Midbrain (tissue), 1 donor: ENCODE measurements at regions not wholly inside any gene's neighbourhood (a gene's known extent, or its start where the extent isn't known, plus 50 kb on each side); places are given as distances from the start of the nearest gene placed in this dataset.
"Not testable (repeated sequence)": the region's sequence is repeated elsewhere in the genome, so short reads cannot be mapped to it uniquely, and the experiment has no call there.

Experiments used
- DNase-seq: peaks from one replicate; lab custom pipeline; 2025; lab: John Stamatoyannopoulos, UW

DNA sequence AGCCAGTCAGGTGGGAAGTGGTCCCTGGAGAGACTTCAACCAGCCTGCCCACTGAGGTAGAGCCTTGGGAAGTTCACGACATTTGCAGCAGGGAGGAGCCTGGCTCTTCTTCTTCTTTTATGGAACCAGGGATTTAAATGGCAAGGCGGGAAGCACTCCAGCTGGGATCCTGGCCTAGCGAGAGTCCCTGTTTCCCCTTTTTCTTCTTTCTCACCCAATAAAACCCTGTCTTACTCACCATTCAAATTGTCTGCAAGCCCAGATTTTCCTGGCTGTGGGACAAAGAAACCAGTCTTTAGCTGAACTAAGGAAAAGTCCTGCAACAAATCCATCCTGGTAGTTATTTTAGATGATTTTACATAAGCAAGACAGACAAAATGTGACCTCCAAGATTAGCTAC, 503.7 kb downstream of the CDH10 start:
- peak; percentile 58 for DNase-seq

GRCh38 chr5:24142341-24142740, 502.4 kb downstream of the CDH10 start:
- no peak for DNase-seq

DNA sequence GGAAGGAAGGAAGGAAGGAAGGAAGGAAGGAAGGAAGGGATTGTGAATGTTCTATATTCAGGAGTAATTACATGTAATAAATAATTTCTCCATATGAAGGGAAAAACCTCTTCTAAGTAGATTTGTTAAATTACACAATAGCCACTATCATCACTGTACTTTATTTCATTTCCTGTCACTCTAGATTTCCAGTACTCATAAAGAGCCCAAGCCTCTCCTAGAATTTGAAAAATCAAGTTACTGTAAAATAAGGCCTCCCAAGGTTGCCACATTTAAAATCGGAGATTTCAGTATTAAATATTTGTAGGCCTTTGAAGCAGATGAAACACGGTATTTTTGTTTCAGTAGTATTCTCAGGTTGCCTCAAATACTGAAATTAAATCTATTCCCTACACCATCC, 499.0 kb downstream of the CDH10 start:
- DNase-seq = no peak

DNA sequence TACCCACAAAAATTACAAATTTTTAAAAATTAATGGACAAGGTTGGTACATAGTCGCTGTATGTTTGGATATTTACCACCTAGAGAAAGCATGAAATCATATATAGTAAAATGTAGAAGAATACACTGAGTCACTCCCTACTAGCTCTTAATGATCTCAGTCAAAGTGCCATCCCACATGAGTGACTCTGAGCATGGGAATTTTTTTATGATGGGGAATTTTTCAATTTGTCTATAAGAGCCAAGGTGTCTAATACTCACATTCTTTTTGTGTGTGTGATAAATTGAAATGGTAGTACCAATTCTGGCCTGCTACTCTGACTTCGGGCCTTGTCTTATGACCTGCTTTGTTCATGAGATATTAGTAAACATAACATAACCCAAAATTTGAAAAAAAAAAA, 483.2 kb downstream of the CDH10 start:
- no peak for DNase-seq

DNA sequence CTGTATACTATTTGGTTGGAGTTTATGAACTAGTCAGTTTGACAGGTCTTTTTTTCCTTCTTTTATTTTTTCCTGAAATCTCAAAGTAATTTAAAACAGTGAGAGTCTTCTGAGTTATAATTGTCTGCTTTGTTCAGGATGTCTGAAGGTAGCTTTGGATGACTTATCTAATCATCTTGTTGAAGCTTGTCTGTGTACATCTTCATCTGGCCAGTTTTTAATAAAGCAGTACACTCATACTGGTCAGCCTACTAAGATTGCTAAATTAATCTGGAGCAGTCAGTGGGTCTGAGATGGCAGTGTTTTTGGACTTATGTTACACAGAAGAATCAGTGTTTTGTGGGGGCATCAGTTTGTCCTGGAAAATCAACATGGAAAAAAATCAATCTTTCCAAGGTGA, 482.4 kb downstream of the CDH10 start:
- no peak for DNase-seq

- no peak for DNase-seq
Observed at GRCh38 chr5:24163091-24163490, 481.7 kb downstream of the CDH10 start.

DNA sequence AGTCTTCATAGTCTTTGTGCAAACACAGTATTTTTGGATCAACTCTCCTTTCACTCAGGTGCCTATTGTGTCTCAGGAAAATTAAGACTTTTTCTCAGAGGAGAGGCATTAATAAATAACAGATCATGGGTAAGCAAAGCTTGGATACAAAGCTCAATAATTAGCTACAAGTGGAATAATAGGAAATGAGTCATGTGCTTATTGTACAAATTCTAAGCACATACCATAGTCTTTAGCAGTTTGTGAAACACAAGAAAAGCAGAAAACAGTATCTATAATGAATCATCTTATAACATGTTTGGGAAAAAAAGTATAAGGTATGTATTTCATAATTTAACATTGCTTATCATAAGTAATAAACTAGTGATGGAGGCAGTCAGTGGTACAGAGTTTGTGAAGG, 477.0 kb downstream of the CDH10 start:
- DNase-seq = no peak

DNA sequence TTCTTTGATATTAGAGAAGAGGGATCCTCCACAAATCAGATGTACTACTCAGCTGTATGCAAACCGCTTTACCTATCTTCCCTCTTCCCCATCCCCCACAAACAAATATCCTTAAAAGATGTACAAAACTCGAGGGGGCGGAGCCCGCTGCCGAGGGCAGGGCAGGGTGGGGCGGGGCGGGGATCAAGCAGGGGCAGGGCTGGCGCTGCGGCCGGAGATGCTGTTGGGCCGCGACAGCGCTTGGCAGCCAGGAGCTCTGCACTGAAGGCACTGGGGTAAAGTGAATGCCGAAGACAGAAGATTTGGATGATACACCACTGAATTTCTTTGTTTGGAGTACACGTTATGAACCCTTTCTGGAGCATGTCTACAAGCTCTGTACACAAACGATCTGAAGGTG, 474.8 kb downstream of the CDH10 start:
- DNase-seq = no peak

DNA sequence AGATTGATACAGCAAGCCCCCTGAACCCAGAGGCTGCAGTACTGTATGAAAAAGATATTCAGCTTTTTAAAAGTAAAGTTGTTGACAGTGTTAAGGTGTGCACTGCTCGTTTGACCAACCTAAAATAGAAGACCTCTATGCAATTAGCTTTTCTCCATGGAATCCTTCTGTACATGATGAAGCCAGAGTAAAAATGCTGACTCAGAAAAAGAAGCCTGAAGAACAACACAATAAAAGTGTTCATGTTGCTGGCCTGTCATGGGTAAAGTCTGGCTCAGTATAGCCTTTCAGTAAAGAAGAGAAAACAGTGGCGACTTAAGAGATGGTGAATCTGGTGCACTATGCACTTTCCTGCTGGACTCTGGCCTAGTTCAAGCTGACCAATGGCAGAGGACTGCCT, 473.8 kb downstream of the CDH10 start:
- not testable (repeated sequence) for DNase-seq

GRCh38 chr5:24177821-24178220, 467.0 kb downstream of the CDH10 start:
- DNase-seq = no peak

DNA sequence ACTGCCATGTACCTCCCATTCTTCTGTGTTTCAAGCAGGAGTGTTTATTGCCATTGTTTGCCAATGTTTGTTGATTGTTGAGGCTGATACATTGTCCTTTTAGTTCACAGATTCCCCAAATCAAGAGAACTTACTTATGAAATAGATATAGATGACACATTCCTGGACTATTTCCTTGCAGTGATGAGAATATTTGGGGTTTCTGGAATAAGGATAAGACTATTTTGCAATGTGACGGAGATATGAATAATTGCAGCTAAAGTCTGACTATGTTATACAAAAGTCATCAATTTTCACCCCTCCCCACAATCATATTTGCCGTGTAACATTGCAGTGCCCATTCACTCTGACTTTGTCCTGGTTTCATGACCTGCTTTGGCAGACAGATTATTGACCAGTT, 460.8 kb downstream of the CDH10 start:
- no peak for DNase-seq

GRCh38 chr5:24188216-24188925, 456.4 kb downstream of the CDH10 start:
- DNase-seq = no peak

- no peak for DNase-seq
Observed at GRCh38 chr5:24196789-24197188, 448.0 kb downstream of the CDH10 start.

DNA sequence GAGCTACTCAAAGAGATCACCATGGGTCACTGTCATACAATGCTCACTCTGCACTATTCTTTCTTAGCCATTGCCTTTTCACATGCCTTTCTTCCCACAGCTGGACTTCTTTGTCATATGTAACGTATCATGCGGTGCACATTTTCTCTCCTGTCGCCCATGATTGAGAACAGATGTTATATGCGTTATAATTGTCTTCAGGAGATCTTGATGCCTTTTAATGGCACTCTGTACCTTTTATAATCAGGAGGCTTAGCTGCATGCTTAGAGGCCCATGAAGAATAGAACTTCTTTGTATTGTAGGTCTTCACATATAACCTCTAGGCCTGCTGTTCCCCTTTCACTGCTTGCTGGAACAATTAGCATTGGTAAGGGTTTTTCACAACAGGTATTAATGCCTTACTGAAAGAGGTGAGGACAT, 436.1 kb downstream of the CDH10 start:
- DNase-seq = no peak

GRCh38 chr5:24215114-24215513, 429.7 kb downstream of the CDH10 start:
- no peak for DNase-seq

- no peak for DNase-seq
Observed at GRCh38 chr5:24222876-24223275, 421.9 kb downstream of the CDH10 start.

- no peak for DNase-seq
Observed at GRCh38 chr5:24225051-24225450, 419.7 kb downstream of the CDH10 start.

- DNase-seq = peak; percentile 9
Observed at GRCh38 chr5:24226479-24226878, 418.3 kb downstream of the CDH10 start.

GRCh38 chr5:24227881-24228280, 416.9 kb downstream of the CDH10 start:
- not testable (repeated sequence) for DNase-seq

DNA sequence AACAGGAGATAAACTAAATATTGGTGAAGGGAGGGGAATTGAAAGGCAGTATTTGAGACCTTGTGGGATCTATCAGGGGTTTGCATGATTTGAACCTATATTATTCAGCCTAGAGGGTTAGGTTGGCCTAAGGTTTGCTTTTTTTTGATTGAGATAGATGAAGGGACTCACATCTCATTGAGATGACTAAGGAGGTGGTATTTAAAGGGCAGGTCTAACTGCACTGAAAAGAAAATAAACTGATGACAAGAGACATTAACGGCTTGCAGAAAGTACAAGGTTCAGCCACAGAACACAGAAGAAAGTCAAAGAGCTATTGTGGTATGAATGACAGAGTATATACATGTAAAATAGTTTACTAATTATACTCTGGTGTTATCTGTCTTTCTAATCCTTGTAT, 412.7 kb downstream of the CDH10 start:
- DNase-seq = no peak

DNA sequence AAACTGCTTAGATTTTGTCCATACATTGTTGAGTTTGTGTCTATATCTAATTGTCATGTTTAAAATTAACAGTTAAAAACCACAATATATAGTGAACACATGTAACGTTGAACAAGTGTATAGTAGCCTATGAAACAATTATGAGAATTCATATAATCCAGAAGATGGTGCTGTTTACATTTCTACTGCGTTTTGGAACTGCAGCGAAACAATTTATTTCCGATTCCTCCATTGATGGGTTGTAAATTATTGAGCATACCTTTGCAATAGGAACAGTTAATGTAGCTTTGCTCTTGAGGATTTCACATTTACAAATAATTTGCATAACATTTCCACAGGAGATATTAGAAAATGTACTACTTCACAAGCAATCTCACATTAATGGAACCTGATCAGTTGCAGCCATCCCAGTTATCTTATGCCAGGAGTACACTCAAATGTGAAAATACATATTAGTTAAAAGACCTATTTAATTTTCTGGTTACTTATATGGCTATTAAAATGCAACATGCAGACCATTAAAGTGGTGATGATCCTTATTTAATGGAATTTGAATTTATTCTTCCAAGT, 411.8 kb downstream of the CDH10 start:
- DNase-seq = peak; percentile 2

GRCh38 chr5:24235946-24236345, 408.8 kb downstream of the CDH10 start:
- DNase-seq = no peak

- no peak for DNase-seq
Observed at GRCh38 chr5:24245821-24246220, 399.0 kb downstream of the CDH10 start.

DNA sequence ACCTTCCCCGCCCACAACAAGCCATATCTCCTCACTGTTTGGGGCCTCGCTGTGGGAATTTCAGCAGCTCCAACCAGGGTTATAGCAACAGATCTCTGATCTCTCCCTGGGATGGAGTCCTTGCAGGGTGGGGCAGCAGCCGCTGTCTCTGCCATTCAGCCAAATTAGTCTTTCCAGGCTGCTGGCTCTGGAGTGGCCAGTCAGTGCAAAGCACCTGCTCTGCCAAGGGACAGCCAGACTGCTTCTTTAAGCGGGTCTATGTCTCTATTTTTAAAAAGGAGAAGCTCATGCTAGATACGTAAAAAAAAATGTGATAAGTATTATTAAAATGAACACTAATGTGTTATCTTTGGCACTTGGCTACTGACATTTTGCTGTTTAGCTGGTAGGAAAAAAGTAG, 380.2 kb downstream of the CDH10 start:
- no peak for DNase-seq
